ENCODE measurements at regions not wholly inside any gene's neighbourhood (a gene's known extent, or its start where the extent isn't known, plus 50 kb on each side); places are given as distances from the start of the nearest gene placed in this dataset.

GRCh38 chr7:3107228-3107763, 63.6 kb upstream of the CARD11 start:
- TF ChIP-seq CTCF (conservative IDR thresholded peaks at IDR 0.05; ENCODE audit: low read length), result no peak
- TF ChIP-seq EZH2phosphoT487 (IDR thresholded peaks at IDR 0.05; ENCODE audit: borderline replicate concordance, low read depth, low read length), result no peak
